IPS-11a (cell line): ENCODE measurements at regions not wholly inside any gene's neighbourhood (a gene's known extent, or its start where the extent isn't known, plus 50 kb on each side); places are given as distances from the start of the nearest gene placed in this dataset.
"Not testable (repeated sequence)": the region's sequence is repeated elsewhere in the genome, so short reads cannot be mapped to it uniquely, and the experiment has no call there.

Source experiments
- H3K4me3 ChIP-seq: one replicate; pipeline ENCODE4 v1.5.1; 2013; ENCODE audit warnings: low read depth, low read length, control low read depth

DNA sequence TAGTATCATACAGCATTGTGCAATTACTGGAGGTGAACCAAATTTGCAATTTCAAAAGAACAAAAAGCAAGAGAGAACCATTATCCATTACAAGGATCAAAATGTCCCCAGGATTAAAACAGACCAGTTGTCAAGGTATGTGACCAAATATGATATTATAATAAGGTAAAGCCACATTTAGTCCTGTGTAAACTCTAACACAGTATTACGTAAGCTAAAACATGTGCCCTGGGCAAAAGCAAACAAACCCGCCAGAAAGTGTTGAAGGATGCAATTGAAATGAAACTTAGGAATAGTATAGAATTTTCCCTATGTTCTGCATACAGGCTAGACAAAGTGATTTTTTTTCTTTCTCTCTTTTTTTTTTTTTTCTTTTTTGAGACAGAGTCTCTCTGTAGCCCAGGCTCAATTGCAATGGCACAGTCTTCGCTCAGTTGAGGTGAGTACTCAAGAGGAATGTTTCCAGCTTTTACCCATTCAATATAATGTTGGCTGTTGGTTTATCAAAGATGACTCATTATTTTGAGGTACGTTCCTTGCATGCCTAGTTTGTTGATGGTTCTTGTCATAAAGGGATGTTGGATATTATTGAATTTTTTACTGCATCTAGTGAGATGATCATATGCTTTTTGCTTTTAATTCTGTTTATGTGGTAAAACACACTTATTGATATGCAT, 137.1 kb upstream of the FOXG1 start:
- H3K4me3 ChIP-seq = no peak overlapping the region

DNA sequence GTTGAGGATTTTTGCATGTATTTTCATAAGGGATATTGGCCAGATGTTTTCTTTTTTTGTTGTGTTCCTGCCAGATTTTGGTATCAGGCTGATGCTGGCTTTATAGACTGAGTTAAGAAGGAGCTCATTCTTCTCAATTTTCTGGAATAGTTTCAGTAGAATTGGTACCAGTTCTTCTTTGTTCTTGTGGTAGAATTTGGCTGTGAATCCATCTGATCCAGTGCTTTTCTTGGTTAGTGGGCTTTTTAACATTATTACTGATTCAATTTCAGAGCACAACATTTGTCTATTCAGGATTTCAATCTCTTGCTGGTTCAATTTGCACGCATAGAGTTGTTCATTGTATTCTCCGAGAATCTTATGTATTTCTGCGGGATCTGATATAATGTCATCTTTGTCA, 136.5 kb upstream of the FOXG1 start:
- H3K4me3 ChIP-seq = no peak overlapping the region

DNA sequence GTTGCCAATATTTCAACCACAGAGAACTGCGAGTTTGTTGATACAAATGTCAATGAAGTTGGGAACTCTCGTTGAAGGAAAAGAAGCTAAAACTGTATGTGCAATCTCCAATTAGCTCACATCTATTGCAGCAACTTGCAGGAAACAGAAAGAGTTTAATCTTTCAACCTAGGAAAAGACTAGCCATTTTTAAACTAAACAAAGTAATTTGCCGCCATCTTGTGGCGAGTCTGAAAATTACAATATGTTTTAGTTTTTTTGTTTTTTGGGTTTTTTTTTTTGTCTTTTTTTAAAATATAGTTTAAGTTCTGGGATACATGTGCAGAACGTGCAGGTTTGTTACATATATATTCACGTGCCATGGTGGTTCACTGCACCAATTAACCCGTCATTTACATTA, 131.2 kb upstream of the FOXG1 start:
- no peak overlapping the region for H3K4me3 ChIP-seq

DNA sequence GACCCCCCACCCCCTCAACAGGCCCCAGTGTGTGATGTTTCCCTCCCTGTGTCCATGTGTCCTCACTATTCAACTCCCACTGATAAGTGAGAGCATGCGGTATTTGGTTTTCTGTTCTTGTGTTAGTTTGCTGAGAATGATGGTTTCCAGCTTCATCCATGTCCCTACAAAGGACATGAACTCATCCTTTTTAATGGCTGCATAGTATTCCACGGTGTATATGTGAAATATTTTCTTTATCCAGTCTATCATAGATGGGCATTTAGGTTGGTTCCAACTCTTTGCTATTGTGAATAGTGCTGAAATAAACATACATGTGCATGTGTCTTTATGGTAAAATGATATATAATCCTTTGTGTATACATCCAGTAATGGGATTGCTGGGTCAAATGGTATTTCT, 130.8 kb upstream of the FOXG1 start:
- not testable (repeated sequence) for H3K4me3 ChIP-seq

DNA sequence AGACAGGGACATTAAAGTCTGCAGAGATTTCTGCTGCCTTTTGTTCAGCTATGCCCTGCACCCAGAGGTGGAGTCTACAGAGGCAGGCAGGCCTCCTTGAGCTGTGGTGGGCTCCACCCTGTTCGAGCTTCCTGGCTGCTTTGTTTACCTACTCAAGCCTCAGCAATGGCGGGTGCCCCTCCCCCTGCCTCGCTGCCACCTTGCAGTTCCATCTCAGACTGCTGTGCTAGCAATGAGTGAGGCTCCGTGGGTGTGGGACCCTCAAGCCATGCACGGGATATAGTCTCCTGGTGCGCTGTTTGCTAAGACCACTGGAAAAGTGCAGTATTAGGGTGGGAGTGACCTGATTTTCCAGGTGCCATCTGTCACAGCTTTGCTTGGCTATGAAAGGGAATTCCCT, 125.4 kb upstream of the FOXG1 start:
- H3K4me3 ChIP-seq = not testable (repeated sequence)

DNA sequence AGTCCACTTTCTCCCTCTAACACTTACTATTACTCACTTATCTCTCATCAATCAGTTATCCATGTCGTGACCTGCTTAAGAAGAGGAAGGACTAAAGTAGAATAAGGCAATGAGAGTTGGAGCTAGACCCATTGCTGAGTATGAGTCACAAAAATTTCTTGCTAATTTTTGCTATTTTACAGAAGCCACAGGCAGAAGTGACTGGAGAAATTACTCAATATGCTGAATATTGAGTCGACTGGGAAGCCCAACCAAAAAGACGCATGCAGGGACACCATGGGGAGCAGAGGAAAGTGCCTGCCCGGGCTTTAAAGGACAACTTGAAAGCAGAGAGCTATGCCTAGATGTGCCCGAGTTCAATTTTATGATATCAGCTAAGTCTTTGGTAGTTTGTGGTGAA, 115.4 kb upstream of the FOXG1 start:
- no peak overlapping the region for H3K4me3 ChIP-seq

DNA sequence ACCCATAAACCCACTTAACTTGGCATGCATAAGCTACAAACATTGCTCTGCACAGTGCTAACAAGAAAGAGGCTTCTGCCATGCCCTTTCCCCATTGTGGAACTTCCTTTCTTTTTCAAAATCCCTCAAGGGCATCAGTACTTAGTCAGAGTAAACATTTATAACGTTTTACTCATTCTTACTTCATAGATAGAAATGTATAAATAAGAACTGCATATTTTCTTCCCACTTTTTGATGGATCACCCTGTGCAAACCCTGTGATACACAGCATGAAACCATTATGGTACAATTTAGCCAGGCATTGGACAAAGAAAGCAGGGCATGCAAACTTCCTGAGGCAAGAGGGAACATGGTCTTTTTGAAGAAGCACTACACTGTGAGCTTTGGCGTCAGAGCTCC, 113.8 kb upstream of the FOXG1 start:
- H3K4me3 ChIP-seq = no peak overlapping the region

DNA sequence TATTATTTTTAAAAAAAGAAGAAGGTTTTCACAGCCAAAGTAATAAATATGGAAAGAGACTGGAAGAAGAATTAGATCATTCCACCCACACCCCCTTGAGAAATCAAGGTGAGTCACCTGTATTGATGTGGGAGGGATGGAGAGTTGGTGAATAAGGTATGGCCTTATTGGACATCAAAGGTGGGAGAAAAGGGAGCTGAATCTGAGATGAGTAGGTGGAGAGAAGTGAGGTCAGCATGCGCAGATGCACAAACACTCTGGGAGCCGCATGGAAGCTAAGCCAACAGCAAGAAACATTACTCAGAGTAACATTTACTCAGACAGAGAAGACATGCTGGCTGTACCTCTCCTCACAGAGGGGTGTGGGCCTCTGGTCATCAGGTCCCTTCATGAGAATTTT, 113.1 kb upstream of the FOXG1 start:
- H3K4me3 ChIP-seq = no peak overlapping the region

DNA sequence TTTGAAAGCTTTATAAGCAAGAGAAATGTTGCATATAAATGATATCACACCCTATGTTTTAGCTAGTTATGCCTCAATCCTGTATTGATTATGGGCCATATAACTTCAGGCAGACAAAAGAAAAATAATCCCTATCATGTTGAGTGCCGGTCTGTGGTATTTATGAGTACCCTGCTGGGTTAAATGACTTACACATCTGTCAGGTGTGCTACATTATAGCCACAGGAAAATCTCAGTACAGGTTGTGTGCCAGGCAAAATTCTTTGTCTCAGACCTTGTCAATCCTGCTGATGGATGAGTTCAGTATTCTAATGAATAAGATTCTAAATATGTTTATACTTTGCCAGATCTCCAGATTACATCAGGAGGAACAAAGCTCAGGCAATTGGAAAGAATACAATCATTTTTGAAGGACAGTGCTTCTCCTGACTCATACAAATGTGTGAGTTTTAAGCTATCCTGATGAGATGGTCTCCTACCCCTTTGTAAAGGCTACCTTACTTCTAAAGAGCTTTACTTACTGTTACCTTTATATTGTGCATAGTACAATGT, 109.8 kb upstream of the FOXG1 start:
- H3K4me3 ChIP-seq = no peak overlapping the region

DNA sequence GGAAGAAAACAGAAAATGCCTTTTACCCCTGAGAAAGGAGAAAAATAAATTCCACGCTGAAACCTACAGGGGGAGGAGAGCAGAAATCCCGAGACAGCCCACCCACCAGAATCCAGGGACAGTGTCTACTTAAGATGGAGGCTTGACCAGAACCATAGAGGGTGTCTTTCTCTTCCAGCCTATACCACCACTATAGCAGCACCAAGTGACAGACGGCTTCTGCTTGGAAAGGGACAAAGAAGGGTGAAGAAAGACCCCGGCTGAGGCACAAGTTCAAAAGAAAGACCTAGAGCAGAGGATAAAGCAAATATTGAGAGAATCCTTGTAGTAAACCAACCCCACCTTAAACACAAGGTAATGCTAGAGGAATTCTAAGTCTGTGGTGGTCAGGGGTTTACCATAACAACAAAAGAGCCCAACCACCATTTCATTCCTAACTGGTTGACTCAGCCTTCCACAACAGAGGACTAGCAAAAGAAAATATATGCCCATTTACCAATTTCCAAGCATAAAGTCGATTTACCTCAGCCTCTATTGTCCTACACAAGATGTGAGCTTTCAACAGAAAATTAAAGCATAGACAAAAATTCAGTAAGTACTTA, 105.3 kb upstream of the FOXG1 start:
- H3K4me3 ChIP-seq = no peak overlapping the region

DNA sequence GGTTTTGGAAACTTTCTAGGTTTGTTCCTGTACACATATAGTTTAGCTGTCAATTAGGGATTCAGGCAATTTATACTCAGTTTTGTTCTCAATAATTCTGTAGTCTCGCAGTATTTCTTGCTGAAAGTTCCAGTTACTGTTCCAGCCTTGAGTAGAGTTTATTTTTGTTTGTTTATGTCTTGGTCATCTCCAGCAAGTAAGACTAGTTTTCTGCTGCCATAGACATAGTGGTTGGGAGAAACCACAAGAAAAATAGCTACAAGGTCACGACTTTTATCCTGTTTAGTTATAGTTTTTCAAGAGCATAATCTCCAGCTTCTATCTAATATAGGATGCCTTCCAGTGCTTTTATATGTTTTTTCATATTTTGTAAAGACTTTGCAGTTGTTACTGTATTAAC, 99.6 kb upstream of the FOXG1 start:
- H3K4me3 ChIP-seq = no peak overlapping the region

DNA sequence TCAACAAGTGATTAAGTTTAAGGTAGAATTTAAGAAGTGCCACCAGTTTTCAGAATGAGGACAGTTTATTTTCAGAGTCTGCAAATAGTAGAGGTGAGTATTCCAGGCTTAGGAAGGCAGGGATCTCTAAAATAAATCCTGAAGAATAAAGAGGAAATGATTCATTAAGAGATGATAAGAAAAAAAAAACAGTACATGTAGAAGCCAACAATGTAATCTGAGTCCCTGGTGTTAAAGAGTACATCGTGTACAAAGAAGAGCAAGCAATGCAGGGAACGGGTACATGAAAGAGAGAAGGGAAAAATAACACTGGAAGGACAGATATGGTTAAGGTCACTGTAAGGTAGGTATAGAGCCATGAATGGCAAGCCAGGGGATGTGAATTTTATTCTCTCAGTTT, 95.2 kb upstream of the FOXG1 start:
- H3K4me3 ChIP-seq = no peak overlapping the region

DNA sequence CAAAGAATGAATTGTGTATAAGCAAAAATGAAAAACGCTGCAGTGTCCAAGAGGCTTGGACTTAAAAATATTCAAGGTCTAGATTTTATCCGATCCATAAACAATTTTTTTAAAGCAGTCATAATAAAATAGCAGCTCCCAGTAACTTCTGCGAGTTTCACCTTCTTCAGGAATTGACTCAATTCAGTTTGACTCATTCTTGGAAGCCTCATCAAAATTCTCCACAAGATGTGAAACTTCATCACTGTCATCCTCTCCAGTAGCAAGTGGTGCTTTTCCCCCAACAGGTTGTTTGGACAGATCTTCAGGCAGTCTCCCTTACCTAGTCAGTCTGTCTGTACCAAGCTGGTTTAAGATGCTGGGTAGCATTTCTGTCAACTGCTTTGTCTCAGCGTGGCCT, 93.5 kb upstream of the FOXG1 start:
- H3K4me3 ChIP-seq = no peak overlapping the region

DNA sequence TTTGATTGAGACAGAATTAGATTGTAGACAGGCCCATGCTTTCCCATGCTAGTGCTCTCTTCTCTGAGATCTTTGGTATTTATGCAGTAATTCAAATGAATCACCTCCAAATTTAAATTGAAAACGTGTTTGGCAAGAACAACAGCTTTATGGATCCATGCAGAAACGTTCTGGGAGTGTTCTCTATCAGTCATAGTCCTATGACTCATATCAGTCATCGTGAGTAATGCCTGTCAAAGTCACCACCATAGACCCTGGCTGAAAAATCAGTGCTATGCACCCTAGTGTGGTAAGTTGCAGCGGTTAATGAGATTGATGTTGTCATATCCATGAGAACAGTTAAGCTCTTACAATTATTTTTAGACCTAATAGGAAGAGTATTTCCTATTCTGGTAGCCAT, 90.1 kb upstream of the FOXG1 start:
- H3K4me3 ChIP-seq = no peak overlapping the region

DNA sequence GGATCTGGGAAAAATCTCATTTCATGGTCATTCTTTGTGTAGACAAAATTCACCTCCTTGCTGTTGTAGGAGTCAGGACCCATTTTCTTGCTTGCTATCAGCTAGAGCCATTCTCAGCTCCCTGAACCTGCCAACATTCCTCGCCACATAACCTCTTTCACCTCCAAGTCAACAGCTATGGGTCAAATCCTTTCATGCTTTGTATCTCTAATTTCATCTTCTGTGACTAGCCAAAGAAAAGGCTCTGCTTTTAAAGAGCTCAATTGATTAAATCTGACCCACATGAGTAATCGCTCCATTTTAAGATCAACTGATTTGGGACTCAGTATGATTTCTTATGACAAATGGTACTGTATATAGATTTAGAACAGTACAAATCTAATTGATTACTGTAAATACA, 89.2 kb upstream of the FOXG1 start:
- H3K4me3 ChIP-seq = no peak overlapping the region

DNA sequence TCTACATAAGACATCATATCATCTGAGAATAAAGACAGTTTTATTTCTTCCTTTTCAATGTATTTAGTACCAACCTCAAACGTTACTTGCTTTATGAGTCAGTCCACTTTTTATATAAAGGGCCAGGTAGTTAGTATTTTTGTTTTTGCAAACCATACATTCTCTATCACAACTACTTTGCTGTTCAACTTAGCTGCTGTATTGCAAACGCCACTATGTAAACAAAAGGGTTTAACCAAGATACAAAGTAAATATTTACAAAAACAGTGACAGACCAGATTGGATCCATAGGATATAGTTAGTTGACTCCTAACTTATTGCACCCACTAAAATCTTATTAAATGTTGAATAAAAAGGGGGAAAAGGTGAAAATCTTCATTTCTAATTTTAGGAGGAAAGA, 87.7 kb upstream of the FOXG1 start:
- no peak overlapping the region for H3K4me3 ChIP-seq

DNA sequence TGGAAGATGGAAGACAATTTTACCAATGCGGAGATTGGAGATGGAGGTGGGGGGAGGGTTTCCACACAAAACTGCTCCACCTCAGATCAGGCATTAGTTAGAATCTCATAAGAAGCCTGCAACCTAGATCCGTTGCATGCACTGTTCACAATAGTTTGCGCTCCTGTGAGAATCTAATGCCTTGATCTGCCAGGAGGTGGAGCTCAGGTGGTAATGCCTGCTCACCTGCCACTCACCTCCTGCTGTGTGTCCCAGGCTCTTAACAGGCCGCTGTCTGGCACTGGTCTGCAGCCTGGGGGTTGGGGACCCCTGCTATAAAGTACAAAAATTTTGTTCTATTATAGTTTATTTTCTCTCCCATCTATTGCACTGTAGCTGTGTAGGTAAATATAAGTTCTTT, 84.9 kb upstream of the FOXG1 start:
- no peak overlapping the region for H3K4me3 ChIP-seq

DNA sequence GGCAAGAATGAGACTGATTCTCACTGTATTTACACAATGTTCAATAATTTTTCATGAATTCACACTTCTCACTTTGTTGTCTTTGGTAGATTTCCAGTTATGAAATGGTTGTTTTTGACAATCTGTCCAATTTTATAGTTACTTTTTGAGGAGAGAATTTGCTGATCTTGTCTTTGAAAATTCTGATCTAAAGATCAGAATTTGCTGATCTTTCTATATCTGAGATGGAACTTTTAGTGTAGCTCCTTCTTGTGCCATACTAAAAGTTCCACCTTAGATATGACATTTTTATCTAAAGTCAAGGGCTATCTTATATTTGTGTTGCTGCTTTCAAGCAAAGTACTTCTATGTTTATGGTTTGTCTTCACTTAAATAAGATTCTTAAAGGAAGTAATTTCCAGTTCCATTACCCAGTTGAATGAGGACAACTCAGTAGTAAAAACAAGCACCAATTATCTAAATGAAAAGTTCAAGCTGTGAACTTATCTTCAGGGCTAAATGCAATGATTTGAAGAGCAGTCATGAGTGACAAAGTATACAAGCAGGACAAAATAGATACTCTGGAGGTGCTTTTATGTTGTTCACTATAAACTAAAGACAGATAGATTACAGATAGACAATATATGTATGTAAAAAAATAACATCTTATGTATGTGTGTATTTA, 76.4 kb upstream of the FOXG1 start:
- H3K4me3 ChIP-seq = no peak overlapping the region

DNA sequence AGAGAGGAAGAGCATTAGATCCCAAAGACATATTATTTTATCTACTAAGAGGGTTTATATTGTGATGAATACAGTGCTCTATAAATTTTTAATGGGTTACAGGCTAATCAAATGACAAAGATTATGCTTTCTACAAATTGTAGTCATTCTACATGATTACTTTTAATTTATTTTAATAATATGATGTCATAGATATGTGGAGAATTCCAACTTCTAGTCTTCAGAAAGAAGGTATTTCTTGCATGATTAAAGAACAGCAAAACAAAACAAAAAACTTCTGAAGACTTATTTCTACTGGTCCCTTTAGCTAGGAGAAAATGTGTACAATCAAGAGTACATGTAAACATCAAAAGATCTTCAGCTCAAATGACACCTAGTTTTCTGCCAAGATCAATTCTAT, 71.5 kb upstream of the FOXG1 start:
- no peak overlapping the region for H3K4me3 ChIP-seq

DNA sequence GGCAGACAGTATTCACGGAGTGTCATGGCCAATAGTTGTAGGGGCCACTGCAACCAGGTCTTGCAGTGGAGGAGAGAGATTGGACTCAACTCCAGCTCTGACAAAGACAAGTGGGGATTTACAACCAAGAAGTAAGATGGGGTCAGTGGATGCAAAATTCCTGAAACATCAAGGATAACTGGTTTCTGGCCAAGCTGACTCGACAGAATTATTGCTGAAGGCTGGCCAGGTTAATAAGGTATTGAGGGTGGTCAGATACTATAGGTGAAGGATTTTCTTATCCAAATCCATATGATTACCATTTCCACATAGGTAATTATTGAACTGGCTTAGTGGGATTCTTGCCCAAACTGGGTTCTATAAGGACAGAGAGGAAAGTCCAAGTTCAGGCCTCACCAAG, 64.9 kb upstream of the FOXG1 start:
- H3K4me3 ChIP-seq = no peak overlapping the region

DNA sequence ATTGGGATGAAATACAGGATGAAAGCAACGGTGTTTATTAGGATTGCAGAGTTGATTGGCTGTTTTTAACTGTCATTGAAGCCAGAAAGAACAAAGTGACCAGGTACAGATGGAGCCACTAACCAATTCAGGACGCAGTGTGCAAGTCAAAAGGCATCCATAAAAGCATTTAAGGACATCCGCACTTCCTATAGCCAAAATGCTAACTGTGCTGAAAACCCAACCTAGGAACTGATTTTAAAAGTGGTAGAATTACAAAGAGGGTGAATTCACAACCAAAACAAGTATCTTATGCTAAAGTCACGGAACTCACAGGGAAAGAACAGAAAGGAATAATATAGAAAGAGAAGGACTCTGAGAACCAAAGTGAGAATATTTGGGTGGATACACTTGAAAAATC, 63.1 kb upstream of the FOXG1 start:
- H3K4me3 ChIP-seq = no peak overlapping the region

DNA sequence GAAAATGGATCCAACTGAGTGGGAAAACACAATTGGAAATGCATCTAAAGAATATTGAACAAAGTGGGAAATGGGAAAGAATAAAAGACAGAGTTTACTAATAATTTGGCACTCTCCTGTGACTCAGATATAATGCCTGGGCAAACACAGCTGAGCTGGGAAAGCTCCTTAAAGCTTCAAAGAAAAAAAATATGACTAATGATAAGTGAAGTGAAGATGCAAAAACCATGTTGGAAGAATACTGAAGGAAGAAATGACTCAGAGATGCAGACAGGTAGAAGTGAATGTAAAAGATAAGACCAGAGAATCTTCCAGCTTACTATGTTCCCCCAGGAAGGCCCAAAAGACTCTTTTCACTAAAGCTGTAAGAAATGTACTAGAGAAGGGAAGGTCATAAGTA, 62.4 kb upstream of the FOXG1 start:
- no peak overlapping the region for H3K4me3 ChIP-seq
